Mesothelial cell of epicardium (in vitro differentiated cells): ENCODE measurements at regions not wholly inside any gene's neighbourhood (a gene's known extent, or its start where the extent isn't known, plus 50 kb on each side); places are given as distances from the start of the nearest gene placed in this dataset.

ENCODE experiments used
- DNase-seq, 2 experiments: peaks; one replicate each; pipeline ENCODE4 v3.0.0; 2021; ENCODE audit warnings: low spot score in 2 of 2; ENCODE audit not compliant: unreplicated experiment in 2 of 2
- H3K27ac Mint-ChIP-seq: 2 replicates; pipeline ENCODE4 v1.8.0; 2021; ENCODE audit warnings: mixed read lengths
- H3K27me3 Mint-ChIP-seq: 2 replicates; pipeline ENCODE4 v1.8.0; 2021; ENCODE audit warnings: low read depth, mixed read lengths
- H3K36me3 Mint-ChIP-seq: 2 replicates; pipeline ENCODE4 v1.8.0; 2021; ENCODE audit warnings: mixed read lengths
- H3K4me1 Mint-ChIP-seq: 2 replicates; pipeline ENCODE4 v1.8.0; 2021; ENCODE audit warnings: mixed read lengths
- H3K4me3 Mint-ChIP-seq: 2 replicates; pipeline ENCODE4 v1.8.0; 2021; ENCODE audit warnings: mild to moderate bottlenecking, moderate library complexity, mixed read lengths
- H3K9me3 Mint-ChIP-seq: 2 replicates; pipeline ENCODE4 v1.8.0; 2021; ENCODE audit warnings: mixed read lengths
- CTCF ChIP-seq: fragments of 200-600 bp; sonication (generic); IDR thresholded peaks from one replicate; pipeline ENCODE4 v1.5.0; 2021; ENCODE audit warnings: antibody characterized with exemption; ENCODE audit not compliant: unreplicated experiment

GRCh38 chr3:59663076-59663850 is 613.4 kb upstream of the CFAP20DC start:
- Mint-ChIP-seq H3K4me1 (peaks cover 14% of the 10 kb centered on the region), H3K36me3 (no peaks in the 10 kb centered on the region), H3K27me3 (no peaks in the 10 kb centered on the region), H3K9me3 (no peaks in the 10 kb centered on the region), H3K4me3 (no peak overlapping the region), H3K27ac (no peak overlapping the region)
- no peak for DNase-seq
- TF ChIP-seq CTCF, result no peak

GRCh38 chr3:59660852-59661625 is 611.2 kb upstream of the CFAP20DC start:
- Mint-ChIP-seq H3K9me3 (no peaks in the 10 kb centered on the region), H3K4me3 (no peak overlapping the region), H3K36me3 (no peaks in the 10 kb centered on the region), H3K4me1 (peaks cover 14% of the 10 kb centered on the region), H3K27ac (no peak overlapping the region), H3K27me3 (no peaks in the 10 kb centered on the region)
- TF ChIP-seq CTCF, result no peak
- DNase-seq, result no peak

GRCh38 chr3:59660376-59660775 is 610.6 kb upstream of the CFAP20DC start:
- Mint-ChIP-seq H3K36me3 (no peaks in the 10 kb centered on the region), H3K9me3 (no peaks in the 10 kb centered on the region), H3K4me1 (peaks cover 14% of the 10 kb centered on the region), H3K27me3 (no peaks in the 10 kb centered on the region), H3K4me3 (no peak overlapping the region), H3K27ac (no peak overlapping the region)
- no peak for TF ChIP-seq CTCF
- no peak for DNase-seq

- H3K9me3 Mint-ChIP-seq, result no peaks in the 10 kb centered on the region
- no peak for TF ChIP-seq CTCF
- H3K27ac Mint-ChIP-seq, result no peak overlapping the region
- no peaks in the 10 kb centered on the region for H3K27me3 Mint-ChIP-seq
- no peak overlapping the region for H3K4me3 Mint-ChIP-seq
- no peak for DNase-seq
- H3K4me1 Mint-ChIP-seq, result peaks cover 14% of the 10 kb centered on the region
- no peaks in the 10 kb centered on the region for H3K36me3 Mint-ChIP-seq
These were observed 609.9 kb upstream of the CFAP20DC start for GRCh38 chr3:59659755-59660154.

GRCh38 chr3:59658866-59659265 is 609.0 kb upstream of the CFAP20DC start:
- H3K4me3 Mint-ChIP-seq, result no peak overlapping the region
- no peak for DNase-seq
- no peak overlapping the region for H3K27ac Mint-ChIP-seq
- peaks cover 23% of the 10 kb centered on the region for H3K4me1 Mint-ChIP-seq
- H3K27me3 Mint-ChIP-seq, result no peaks in the 10 kb centered on the region
- H3K9me3 Mint-ChIP-seq, result no peaks in the 10 kb centered on the region
- H3K36me3 Mint-ChIP-seq, result no peaks in the 10 kb centered on the region
- TF ChIP-seq CTCF, result no peak
